Brain microvascular endothelial cell (primary cell): ENCODE measurements at regions not wholly inside any gene's neighbourhood (a gene's known extent, or its start where the extent isn't known, plus 50 kb on each side); places are given as distances from the start of the nearest gene placed in this dataset.

ENCODE experiments used
- DNase-seq: peaks from one replicate; pipeline ENCODE4 v3.0.0-alpha.2; 2020
- H3K27ac ChIP-seq: fragments of 250-450 bp; sonication (Bioruptor Pico); 2 replicates; pipeline ENCODE4 v1.5.1; 2020; ENCODE audit warnings: mild to moderate bottlenecking, moderate library complexity
- H3K27me3 ChIP-seq: fragments of 250-450 bp; sonication (Bioruptor Pico); replicated peaks from 2 replicates; pipeline ENCODE4 v1.5.1; 2020; ENCODE audit warnings: mild to moderate bottlenecking
- H3K36me3 ChIP-seq: fragments of 250-450 bp; sonication (Bioruptor Pico); replicated peaks from 2 replicates; pipeline ENCODE4 v1.5.1; 2020; ENCODE audit warnings: mild to moderate bottlenecking
- H3K4me3 ChIP-seq: 2 replicates; pipeline ENCODE4 v1.5.1; 2011; ENCODE audit warnings: low read depth, mild to moderate bottlenecking, control low read depth, low read length, moderate library complexity
- in situ Hi-C: cut with HindIII; loops from 2 replicates; pipeline ENCODE4 v1.10.0; 2017; ENCODE audit warnings: low sequenced_read_pairs, low pct_ligation_motif_present
- TF ChIP-seq, protein P1 (sequence below): IDR thresholded peaks from 2 replicates; pipeline ENCODE4 v1.5.1; 2011; ENCODE audit warnings: low read depth, mild to moderate bottlenecking, moderate library complexity, low read length, control low read depth, inconsistent platforms; ENCODE audit errors: missing control alignments

DNA sequence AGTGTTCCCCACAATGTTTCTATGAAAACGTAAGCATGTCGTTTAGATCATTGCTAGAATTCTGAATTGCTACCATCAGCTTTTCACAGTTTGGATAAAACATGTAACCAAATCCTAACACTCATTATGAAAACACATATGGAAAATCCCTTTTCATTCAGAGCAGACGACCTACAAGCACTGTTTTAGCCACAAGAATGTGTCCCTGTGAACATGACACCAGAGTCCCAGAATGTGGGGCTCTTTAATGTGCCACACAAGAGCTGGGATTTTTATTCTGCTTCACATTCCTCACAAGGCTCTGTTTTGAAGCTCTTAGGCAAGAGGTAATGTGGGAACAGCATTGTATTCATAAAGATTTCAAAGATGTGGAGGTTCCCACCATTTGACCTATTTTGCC, 141.1 kb upstream of the CITED2 start:
- DNase-seq = peak; percentile 60
- Histone ChIP-seq H3K4me3 (no peak overlapping the region), H3K27me3 (no peaks in the 10 kb centered on the region), H3K36me3 (no peaks in the 10 kb centered on the region), H3K27ac (no peak overlapping the region)
- in situ Hi-C loops = no loop called here
- TF ChIP-seq, protein P1, sequence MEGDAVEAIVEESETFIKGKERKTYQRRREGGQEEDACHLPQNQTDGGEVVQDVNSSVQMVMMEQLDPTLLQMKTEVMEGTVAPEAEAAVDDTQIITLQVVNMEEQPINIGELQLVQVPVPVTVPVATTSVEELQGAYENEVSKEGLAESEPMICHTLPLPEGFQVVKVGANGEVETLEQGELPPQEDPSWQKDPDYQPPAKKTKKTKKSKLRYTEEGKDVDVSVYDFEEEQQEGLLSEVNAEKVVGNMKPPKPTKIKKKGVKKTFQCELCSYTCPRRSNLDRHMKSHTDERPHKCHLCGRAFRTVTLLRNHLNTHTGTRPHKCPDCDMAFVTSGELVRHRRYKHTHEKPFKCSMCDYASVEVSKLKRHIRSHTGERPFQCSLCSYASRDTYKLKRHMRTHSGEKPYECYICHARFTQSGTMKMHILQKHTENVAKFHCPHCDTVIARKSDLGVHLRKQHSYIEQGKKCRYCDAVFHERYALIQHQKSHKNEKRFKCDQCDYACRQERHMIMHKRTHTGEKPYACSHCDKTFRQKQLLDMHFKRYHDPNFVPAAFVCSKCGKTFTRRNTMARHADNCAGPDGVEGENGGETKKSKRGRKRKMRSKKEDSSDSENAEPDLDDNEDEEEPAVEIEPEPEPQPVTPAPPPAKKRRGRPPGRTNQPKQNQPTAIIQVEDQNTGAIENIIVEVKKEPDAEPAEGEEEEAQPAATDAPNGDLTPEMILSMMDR = no peak

DNA sequence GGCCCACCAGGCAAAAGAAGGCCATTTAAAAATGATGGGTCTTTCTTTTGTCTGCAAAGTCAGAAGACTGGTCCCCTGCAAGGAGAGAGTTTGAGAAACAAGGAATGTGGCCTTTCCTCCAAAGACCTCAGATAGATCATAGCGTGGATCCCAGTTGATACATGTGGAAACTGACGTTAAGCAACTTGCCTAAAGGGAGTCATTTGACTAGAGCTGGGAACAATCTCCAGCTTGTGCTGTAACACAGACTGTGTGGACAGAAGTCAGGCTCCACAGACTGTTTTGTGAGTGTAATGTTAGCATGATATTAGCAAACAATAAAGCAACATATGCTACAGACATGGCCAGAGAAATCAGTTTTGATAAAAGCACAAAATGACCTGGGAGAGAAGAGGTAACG, 140.4 kb upstream of the CITED2 start:
- H3K4me3 ChIP-seq = no peak overlapping the region
- TF ChIP-seq, protein P1 = no peak
- H3K36me3 ChIP-seq = no peaks in the 10 kb centered on the region
- DNase-seq = no peak
- H3K27me3 ChIP-seq = no peaks in the 10 kb centered on the region
- H3K27ac ChIP-seq = no peak overlapping the region
- in situ Hi-C loops = no loop called here

DNA sequence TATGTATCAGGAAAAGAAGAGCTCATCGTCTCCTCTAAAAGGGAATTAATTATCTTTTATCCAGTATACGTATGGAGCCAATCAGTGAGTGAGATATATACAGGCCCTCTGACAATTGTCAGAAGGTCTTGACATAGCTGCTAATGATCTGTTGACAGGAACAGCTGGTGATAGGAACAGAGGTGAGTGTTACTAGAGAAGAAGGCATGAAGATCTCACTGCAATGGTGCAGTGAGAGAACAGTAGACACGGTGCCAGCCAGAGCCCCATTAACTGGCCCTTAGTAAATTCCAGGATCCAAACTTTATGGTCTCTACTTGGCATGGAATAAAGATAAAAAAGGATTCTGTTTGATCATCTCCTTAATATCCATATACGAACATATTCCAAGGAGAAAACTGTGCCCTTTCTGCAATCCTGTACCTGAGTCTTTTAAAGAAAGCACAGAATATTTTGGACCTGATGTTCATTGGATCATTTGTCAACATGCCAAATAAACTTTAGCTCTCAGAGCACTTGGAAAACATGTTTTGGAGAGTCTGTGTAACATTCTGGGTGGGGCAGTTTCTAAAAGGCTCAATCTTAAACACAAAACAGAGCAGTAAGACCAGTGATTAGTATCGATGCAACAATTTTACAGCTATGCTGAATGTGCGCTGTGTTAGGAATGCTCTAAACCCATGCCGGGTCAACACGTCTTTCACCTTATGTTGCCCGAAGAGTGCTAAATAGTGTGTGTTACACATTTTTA, 135.8 kb upstream of the CITED2 start:
- in situ Hi-C loops = no loop called here
- Histone ChIP-seq H3K27ac (no peak overlapping the region), H3K4me3 (no peak overlapping the region), H3K36me3 (no peaks in the 10 kb centered on the region), H3K27me3 (no peaks in the 10 kb centered on the region)
- DNase-seq = no peak
- TF ChIP-seq, protein P1 = no peak

DNA sequence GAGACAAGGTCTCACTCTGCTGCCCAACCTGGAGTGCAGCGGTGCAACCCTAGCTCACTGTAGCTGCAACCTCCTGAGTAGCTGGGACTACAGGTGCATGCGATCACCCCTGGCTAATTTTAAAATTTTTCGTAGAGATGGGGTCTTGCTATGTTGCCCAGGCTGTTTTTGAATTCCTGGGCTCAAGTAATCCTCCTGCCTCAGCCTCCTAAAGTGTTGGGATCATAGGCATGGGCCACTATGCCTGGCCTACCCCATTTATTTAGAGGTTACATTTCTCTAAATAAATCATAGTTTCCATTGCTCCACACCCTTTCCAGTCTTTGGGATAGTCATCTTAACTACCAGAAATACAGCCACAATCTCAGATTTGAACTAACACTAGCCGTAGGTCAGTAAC, 134.7 kb upstream of the CITED2 start:
- H3K27me3 ChIP-seq = no peaks in the 10 kb centered on the region
- TF ChIP-seq, protein P1 = no peak

DNA sequence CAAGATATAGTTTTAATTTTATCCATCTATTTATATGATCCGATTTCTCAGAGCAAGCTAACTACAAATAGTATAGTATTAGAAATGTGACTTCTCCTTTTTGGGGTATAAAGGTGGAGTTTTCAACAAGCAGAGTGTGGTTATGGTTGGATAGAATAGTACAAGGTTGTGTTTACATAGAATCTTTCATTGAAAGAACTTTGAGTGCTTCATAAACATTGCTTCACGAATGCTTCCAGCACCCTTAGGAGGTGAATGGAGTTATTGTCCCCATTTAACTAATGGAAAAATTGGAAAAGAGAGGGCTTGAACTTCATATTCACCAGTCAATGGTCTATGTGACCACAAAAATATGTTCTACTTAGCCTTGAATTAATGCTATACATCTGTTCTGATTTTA, 134.1 kb upstream of the CITED2 start:
- in situ Hi-C loops = no loop called here
- DNase-seq = no peak
- TF ChIP-seq, protein P1 = no peak
- Histone ChIP-seq H3K27ac (no peak overlapping the region), H3K27me3 (no peaks in the 10 kb centered on the region), H3K36me3 (no peaks in the 10 kb centered on the region), H3K4me3 (no peak overlapping the region)

More for the DNA sequence above, 134.7 kb upstream of the CITED2 start:
- no peak overlapping the region for H3K27ac ChIP-seq
- in situ Hi-C loops = no loop called here
- H3K36me3 ChIP-seq = no peaks in the 10 kb centered on the region
- DNase-seq = no peak
- H3K4me3 ChIP-seq = no peak overlapping the region

DNA sequence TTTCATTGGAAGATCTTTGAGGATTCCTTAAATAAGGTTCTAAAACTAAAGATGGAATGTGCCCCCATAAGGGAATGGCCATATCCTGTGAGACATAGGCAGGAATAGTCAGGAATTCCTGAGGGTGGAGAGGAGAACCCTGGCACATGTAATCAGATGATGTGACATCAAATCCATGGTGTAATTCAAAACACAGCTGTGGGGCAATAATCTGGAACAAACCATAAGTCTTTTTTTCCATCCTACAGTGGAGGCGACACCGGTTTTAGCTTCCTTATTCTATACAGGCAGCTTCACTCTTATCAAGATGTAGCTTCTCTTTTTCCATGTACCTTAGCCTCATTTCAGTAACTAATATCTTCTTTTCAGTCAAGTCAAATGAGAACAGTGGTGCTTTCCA, 133.6 kb upstream of the CITED2 start:
- Histone ChIP-seq H3K27ac (no peak overlapping the region), H3K36me3 (no peaks in the 10 kb centered on the region), H3K27me3 (no peaks in the 10 kb centered on the region), H3K4me3 (no peak overlapping the region)
- no peak for DNase-seq
- TF ChIP-seq, protein P1 = no peak
- in situ Hi-C loops = no loop called here
